VCaP (cell line): ENCODE measurements at regions not wholly inside any gene's neighbourhood (a gene's known extent, or its start where the extent isn't known, plus 50 kb on each side); places are given as distances from the start of the nearest gene placed in this dataset.

ENCODE experiments used
- H3K27ac ChIP-seq: fragments of 450-650 bp; 2 replicates; pipeline ENCODE4 v1.5.1; 2017
- CTCF ChIP-seq: fragments of 450-650 bp; conservative IDR thresholded peaks from 2 replicates; pipeline ENCODE4 v1.5.1; 2017; ENCODE audit warnings: mild to moderate bottlenecking, moderate library complexity

DNA sequence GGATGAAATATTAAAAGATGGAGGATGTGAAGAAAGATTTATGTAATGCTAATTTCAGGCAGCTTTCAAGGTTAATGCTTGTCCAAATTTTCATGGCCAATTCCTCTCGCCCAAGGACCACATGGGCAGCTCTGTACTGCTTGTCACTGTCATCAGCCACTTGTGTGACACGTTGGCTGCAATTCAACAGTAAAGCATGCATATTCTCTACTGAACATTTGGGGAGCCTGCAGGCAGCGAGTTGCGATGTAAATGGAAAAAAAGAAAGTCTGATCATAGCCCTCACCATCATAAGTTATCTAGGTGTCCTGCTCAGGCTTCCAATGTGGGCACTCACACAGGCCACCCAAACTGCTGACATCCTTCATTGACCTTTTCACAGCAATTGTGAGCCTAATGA is 1026.8 kb upstream of the NR2F2 start:
- H3K27ac ChIP-seq = no peak overlapping the region

DNA sequence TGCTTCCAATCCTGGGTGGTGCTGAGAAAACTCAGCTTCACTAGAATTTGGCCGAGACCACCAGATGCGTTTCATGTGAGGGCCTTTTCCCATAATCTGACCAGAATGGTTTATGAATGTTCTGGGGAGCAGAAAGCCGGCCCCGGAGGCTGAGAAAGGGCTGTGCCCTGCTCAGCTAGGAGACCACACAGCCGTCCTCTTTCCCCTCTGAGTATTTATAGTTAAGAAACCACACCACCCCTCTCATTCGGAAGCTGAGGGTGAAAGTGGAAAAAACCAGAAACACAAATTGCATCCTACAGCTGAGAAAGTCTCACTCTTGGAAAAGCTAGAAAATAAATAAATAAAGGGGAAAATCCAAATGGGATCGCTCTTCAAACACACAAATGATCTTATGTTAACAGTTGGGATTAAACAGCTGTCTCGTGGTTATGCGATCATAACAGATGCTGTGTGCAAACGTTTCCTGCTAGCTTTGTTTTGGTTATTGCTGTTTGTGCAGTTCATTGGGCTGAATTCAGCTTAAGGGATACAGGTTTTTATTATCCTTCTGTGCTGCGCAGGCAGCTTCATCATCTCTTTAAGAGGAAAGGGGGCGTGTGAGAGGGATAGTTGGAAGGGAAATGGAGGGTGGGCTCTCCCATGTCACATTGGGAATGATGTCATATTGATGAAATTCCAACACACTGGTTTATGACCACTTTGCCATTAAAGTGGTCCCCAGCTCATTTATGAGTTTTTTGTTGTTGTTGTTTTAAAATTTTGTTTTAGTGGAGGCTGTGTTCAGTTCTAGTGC is 1026.2 kb upstream of the NR2F2 start:
- no peak overlapping the region for H3K27ac ChIP-seq
- TF ChIP-seq CTCF = no peak

More for the DNA sequence above, 1026.8 kb upstream of the NR2F2 start:
- no peak for TF ChIP-seq CTCF

GRCh38 chr15:95304947-95305400 is 1025.5 kb upstream of the NR2F2 start:
- no peak for TF ChIP-seq CTCF
- no peak overlapping the region for H3K27ac ChIP-seq

- no peak for TF ChIP-seq CTCF
These were observed 1023.4 kb upstream of the NR2F2 start for GRCh38 chr15:95307115-95307514.

DNA sequence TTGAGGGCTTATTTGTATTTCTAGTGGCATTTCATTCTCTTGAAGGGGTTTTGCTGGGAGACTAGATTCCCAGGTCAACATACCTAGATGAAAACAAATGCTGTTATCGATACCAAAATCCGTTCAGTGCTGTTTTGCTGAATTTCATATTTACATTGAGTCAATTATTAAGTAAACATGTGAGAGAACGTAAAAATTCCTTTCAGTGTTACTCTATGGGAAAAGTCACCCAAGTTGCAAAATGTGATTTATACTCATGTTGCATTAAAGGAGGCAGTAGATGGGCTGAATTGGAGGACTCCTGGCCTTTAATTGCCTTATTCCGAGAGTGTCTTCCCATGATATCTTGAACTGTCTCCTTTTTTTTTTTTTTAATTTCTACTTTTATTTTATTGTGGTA is 1011.3 kb upstream of the NR2F2 start:
- no peak overlapping the region for H3K27ac ChIP-seq
- no peak for TF ChIP-seq CTCF

More at GRCh38 chr15:95307115-95307514, 1023.4 kb upstream of the NR2F2 start:
- H3K27ac ChIP-seq = no peak overlapping the region

DNA sequence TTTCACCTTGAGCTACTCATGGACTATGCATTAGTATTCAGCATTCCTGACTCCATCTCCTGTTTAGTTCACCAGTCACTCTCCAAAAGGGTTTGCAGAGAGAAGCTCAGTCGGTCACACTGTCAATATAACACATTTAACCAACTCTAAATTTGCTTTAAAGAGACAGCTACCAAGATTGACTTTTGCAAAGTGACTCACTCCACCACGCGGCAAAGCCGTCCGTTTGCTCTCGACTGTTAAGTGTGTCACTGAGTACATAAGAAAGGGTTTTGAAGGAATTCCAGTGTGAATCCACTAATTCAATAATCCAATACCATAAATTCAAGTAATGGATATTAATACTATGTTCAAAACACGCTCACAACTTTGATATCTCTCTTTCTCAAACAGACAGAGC is 1006.7 kb upstream of the NR2F2 start:
- no peak for TF ChIP-seq CTCF
- no peak overlapping the region for H3K27ac ChIP-seq

DNA sequence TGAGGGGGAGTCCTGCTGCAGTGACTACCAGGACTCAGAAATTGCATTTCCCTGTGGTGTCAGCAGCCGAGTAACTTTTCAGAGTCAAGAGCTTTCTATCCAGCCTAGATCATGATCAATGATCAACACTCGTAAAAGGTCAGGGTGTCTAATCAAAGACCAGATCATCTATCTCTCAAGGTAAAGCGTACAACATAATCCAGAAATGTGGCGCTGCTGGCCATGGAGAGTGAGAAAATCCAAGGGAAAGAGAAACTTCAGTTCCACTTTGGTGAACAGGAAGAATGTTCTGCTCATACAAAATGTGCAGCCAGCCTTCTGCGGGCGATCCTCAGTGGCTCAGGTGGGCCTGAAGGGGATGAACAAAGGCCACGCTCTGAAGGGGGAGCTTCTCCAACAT is 1005.8 kb upstream of the NR2F2 start:
- no peak overlapping the region for H3K27ac ChIP-seq
- TF ChIP-seq CTCF = no peak
